ENCODE measurements at regions not wholly inside any gene's neighbourhood (a gene's known extent, or its start where the extent isn't known, plus 50 kb on each side); places are given as distances from the start of the nearest gene placed in this dataset.

DNA sequence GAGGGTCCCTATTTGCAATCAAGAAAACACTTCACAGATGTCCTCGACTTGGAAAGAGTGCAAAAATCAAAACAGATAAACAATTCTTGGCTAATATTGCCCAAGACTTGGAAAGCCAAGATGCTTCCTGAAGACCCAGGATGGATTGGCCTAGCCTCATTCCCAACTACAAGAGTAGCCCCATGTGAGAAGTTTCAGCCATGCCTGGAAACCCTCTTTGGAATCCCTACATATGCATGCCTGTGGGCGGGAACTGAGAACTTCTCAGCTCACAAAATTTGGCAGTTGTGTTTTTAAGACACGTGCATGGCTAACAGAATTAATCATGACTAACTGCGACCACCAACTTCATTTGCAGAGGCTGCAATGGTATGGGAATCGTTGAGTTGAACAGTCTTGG, 283.2 kb upstream of the TBX3 start:
- POLR2A ChIA-PET, result no interaction called here
- TF ChIP-seq CTCF (IDR thresholded peaks at IDR 0.05), result no peak
- CTCF ChIA-PET, result no interaction called here
- DNase-seq (no peak), ATAC-seq (no peak)
- Mint-ChIP-seq H3K4me3 (no peak overlapping the region), H3K36me3 (ENCODE audit: low read depth) (no peaks in the 10 kb centered on the region), H3K27ac (no peak overlapping the region), H3K9me3 (no peaks in the 10 kb centered on the region), H3K4me1 (ENCODE audit: low read depth) (no peaks in the 10 kb centered on the region), H3K27me3 (peaks cover 5% of the 10 kb centered on the region)
- intact Hi-C loops (cut with micrococcal nuclease), result no loop called here

DNA sequence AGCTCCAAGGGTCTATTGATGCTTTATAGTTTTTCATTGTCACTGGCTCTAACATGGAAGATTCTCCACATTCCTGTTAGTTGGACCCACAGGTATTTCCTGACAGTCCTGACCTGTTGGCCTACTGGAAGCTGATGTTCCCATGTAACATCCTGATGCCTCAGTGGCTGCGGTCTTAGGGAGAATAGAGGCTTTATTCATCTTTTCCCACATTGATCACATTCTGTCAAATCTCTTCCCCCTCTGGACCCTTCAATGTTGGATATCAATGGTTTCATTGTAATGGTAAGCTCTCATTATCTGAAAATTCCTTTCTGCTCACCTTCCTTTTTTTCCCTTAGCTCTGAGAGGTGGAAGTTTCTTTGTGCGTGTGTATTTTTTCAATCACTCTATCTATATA, 280.9 kb upstream of the TBX3 start:
- CTCF ChIA-PET, result interaction anchor here (1.3 kb wide), 1 partner anchor 17 kb away, joined by 4 read pairs; no protein-coding TSS in a partner anchor
- no peaks in the 10 kb centered on the region for H3K9me3 Mint-ChIP-seq

DNA sequence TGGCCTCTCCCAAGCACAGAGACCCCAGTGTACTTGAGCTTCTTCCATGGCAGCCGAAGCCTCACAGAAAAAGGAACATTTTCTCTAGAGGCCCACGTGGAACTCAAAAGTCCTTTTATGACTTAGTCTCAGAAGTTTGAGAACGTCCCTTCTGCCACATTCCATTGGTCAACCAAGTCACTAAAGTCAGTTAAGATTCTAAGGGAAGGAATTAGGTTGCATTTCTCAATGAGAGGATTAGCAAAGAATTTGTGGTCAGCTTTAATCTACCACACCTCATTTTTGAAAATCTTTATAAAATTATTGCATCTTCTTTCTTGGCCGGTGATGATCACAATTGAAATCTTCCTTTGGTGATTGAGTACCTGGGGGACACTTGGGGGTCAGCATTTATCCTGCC, 279.9 kb upstream of the TBX3 start:
- CTCF ChIA-PET, result interaction anchor here (1.3 kb wide), 1 partner anchor 18 kb away, joined by 4 read pairs; no protein-coding TSS in a partner anchor
- H3K9me3 Mint-ChIP-seq, result no peaks in the 10 kb centered on the region

More for the DNA sequence above, 280.9 kb upstream of the TBX3 start:
- Mint-ChIP-seq H3K27me3 (peaks cover 5% of the 10 kb centered on the region), H3K4me3 (no peak overlapping the region), H3K36me3 (ENCODE audit: low read depth) (no peaks in the 10 kb centered on the region), H3K27ac (no peak overlapping the region), H3K4me1 (ENCODE audit: low read depth) (no peaks in the 10 kb centered on the region)
- POLR2A ChIA-PET, result no interaction called here
- ATAC-seq, result no peak
- DNase-seq, result no peak
- intact Hi-C loops (cut with micrococcal nuclease), result no loop called here
- no peak for TF ChIP-seq CTCF (IDR thresholded peaks at IDR 0.05)

GRCh38 chr12:114961491-114961890, 277.5 kb upstream of the TBX3 start:
- DNase-seq (no peak), ATAC-seq (no peak)
- Mint-ChIP-seq H3K27ac (no peak overlapping the region), H3K27me3 (no peaks in the 10 kb centered on the region), H3K36me3 (ENCODE audit: low read depth) (no peaks in the 10 kb centered on the region), H3K9me3 (no peaks in the 10 kb centered on the region), H3K4me3 (no peak overlapping the region), H3K4me1 (ENCODE audit: low read depth) (no peaks in the 10 kb centered on the region)
- POLR2A ChIA-PET, result no interaction called here
- intact Hi-C loops (cut with micrococcal nuclease), result no loop called here
- CTCF ChIA-PET, result no interaction called here
- no peak for TF ChIP-seq CTCF (IDR thresholded peaks at IDR 0.05)

More for the DNA sequence above, 279.9 kb upstream of the TBX3 start:
- ATAC-seq (no peak), DNase-seq (no peak)
- H3K27ac Mint-ChIP-seq, result no peak overlapping the region
- intact Hi-C loops (cut with micrococcal nuclease), result no loop called here
- H3K4me3 Mint-ChIP-seq, result no peak overlapping the region
- H3K27me3 Mint-ChIP-seq, result no peaks in the 10 kb centered on the region
- POLR2A ChIA-PET, result no interaction called here
- no peak for TF ChIP-seq CTCF (IDR thresholded peaks at IDR 0.05)
- H3K4me1 Mint-ChIP-seq (ENCODE audit: low read depth), result no peaks in the 10 kb centered on the region
- H3K36me3 Mint-ChIP-seq (ENCODE audit: low read depth), result no peaks in the 10 kb centered on the region

GRCh38 chr12:114958538-114958937, 274.6 kb upstream of the TBX3 start:
- no peak for TF ChIP-seq CTCF (IDR thresholded peaks at IDR 0.05)
- no peaks in the 10 kb centered on the region for H3K27me3 Mint-ChIP-seq

More at GRCh38 chr12:114958538-114958937, 274.6 kb upstream of the TBX3 start:
- H3K36me3 Mint-ChIP-seq (ENCODE audit: low read depth), result no peaks in the 10 kb centered on the region
- ATAC-seq (no peak), DNase-seq (no peak)
- H3K4me3 Mint-ChIP-seq, result no peak overlapping the region
- intact Hi-C loops (cut with micrococcal nuclease), result no loop called here
- H3K4me1 Mint-ChIP-seq (ENCODE audit: low read depth), result no peaks in the 10 kb centered on the region
- H3K27ac Mint-ChIP-seq, result no peak overlapping the region
- ChIA-PET POLR2A (no interaction called here), CTCF (no interaction called here)
- H3K9me3 Mint-ChIP-seq, result no peaks in the 10 kb centered on the region

Measured in activated CD8-positive, alpha-beta T cell treated with anti-CD3 and anti-CD28 coated beads for 36 hours (primary cell).